OCI-LY7 (cell line): ENCODE measurements at regions not wholly inside any gene's neighbourhood (a gene's known extent, or its start where the extent isn't known, plus 50 kb on each side); places are given as distances from the start of the nearest gene placed in this dataset.

Experiments
- BruUV-seq: library from RNA; stranded (reverse); fragments of 400-500 nt; replicated peaks from 2 replicates; lab custom pipeline; 2021; lab: Mats Ljungman, UMichigan
- CTCF ChIA-PET: fragments of 300-600 bp; sonication (Branson Sonifier 250); formaldehyde crosslinking; loops from one replicate; lab custom pipeline; 2022; ENCODE audit warnings: antibody characterized with exemption; ENCODE audit not compliant: unreplicated experiment; lab: Charles Lee
- POLR2A ChIA-PET: fragments of 300-600 bp; sonication (Branson Sonifier 250); formaldehyde crosslinking; loops from one replicate; lab custom pipeline; 2022; ENCODE audit warnings: antibody characterized with exemption; lab: Charles Lee
- DNase-seq: peaks from one replicate; pipeline ENCODE4 v3.0.0-alpha.2; 2015; ENCODE audit warnings: low spot score
- H2AFZ ChIP-seq: fragments of 200-600 bp; sonication (generic), shearing (Covaris generic); 2 replicates; pipeline ENCODE4 v1.6.1; 2014; ENCODE audit warnings: mild to moderate bottlenecking, antibody characterized with exemption, low read length, moderate library complexity
- H3K27ac ChIP-seq: fragments of 200-600 bp; sonication (generic); 2 replicates; pipeline ENCODE4 v1.5.1; 2014; ENCODE audit warnings: mixed run types, low read depth, mild to moderate bottlenecking, moderate library complexity, low read length, inconsistent platforms; ENCODE audit not compliant: poor library complexity, severe bottlenecking
- H3K36me3 ChIP-seq: fragments of 200-600 bp; sonication (generic); 2 replicates; pipeline ENCODE4 v1.6.1; 2014; ENCODE audit warnings: mild to moderate bottlenecking, antibody characterized with exemption, low read length, moderate library complexity, mixed read lengths; ENCODE audit not compliant: insufficient read depth
- H3K4me1 ChIP-seq: fragments of 200-600 bp; sonication (generic); 2 replicates; pipeline ENCODE4 v1.5.1; 2014; ENCODE audit warnings: mild to moderate bottlenecking, low read length; ENCODE audit not compliant: insufficient read depth, poor library complexity, severe bottlenecking
- H3K4me2 ChIP-seq: fragments of 200-600 bp; sonication (generic); 2 replicates; pipeline ENCODE4 v1.6.1; 2014; ENCODE audit warnings: mild to moderate bottlenecking, low read length
- H3K4me3 ChIP-seq: fragments of 200-600 bp; sonication (generic); 2 replicates; pipeline ENCODE4 v1.5.1; 2014; ENCODE audit warnings: mild to moderate bottlenecking, low read depth, low read length; ENCODE audit not compliant: poor library complexity, severe bottlenecking
- H3K79me2 ChIP-seq: fragments of 200-600 bp; sonication (generic); 2 replicates; pipeline ENCODE4 v1.6.1; 2016; ENCODE audit warnings: low read depth, mild to moderate bottlenecking, low read length, moderate library complexity, mixed read lengths; ENCODE audit not compliant: insufficient read depth
- H3K9me2 ChIP-seq: fragments of 200-600 bp; sonication (generic); 2 replicates; pipeline ENCODE4 v1.6.1; 2016; ENCODE audit warnings: mild to moderate bottlenecking, low read length, mixed read lengths; ENCODE audit not compliant: insufficient read depth
- H3K9me3 ChIP-seq: fragments of 200-600 bp; sonication (generic); 2 replicates; pipeline ENCODE4 v1.6.1; 2014; ENCODE audit warnings: mild to moderate bottlenecking, mixed run types, low read length, mixed read lengths
- H4K20me1 ChIP-seq: fragments of 200-600 bp; sonication (generic); 2 replicates; pipeline ENCODE4 v1.6.1; 2014; ENCODE audit warnings: mild to moderate bottlenecking, antibody characterized with exemption, low read length, moderate library complexity, mixed read lengths; ENCODE audit not compliant: insufficient read depth
- EZH2phosphoT487 ChIP-seq: fragments of 200-600 bp; sonication (generic); IDR thresholded peaks from 2 replicates; pipeline ENCODE4 v1.6.1; 2018; ENCODE audit warnings: low read depth, borderline replicate concordance, mild to moderate bottlenecking, mixed run types, antibody characterized with exemption, low read length, moderate library complexity, mixed read lengths
- intact Hi-C: fragments of 100-400 bp; cut with micrococcal nuclease; formaldehyde crosslinking; loops from one replicate; pipeline ENCODE4 v1.10.0; 2022; ENCODE audit not compliant: unreplicated experiment
- TF ChIP-seq, protein P1 (sequence below): fragments of 200-600 bp; sonication (generic); conservative IDR thresholded peaks from 2 replicates; pipeline ENCODE4 v1.5.1; 2014; ENCODE audit warnings: mild to moderate bottlenecking, antibody characterized with exemption, low read length, moderate library complexity, mixed read lengths

DNA sequence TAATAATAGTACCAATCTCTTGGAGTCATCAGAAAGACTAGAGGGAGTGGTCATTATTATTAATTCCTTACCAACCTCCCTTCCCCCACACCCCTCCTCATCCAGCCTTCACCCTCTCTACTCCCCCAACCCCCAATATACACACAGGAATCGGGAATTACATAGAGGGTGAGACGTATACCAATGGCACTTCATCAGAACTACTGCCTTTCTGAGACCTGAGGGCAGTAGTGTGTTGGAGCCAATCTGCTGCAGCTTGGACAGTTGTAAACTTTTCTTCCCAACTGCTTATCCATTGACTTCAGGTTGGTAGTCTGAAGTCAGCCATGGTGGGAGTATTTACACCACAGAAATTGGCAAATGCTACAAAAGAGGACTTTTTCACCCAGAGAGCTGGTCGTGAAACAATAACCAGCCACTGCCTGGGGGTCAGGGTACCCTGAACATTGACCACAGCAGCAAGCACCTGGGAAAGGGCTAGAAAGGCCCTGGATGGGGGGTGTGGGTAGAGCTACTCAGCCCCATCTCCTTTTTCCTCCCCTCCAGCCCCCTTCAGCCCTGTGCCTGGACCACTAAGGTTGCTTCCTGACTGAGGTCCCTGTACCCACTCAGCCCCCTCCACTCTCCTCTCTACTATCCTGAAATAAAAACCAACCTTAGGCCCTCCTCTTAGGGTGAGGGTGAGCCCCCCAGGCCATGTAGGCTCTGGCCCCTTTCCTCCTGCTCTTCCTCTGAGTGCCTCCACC lies 161.5 kb downstream of the MRPL14 start:
- no peaks in the 10 kb centered on the region for H4K20me1 ChIP-seq
- no peaks in the 10 kb centered on the region for H3K36me3 ChIP-seq
- no peak overlapping the region for H2AFZ ChIP-seq
- TF ChIP-seq, protein P1, sequence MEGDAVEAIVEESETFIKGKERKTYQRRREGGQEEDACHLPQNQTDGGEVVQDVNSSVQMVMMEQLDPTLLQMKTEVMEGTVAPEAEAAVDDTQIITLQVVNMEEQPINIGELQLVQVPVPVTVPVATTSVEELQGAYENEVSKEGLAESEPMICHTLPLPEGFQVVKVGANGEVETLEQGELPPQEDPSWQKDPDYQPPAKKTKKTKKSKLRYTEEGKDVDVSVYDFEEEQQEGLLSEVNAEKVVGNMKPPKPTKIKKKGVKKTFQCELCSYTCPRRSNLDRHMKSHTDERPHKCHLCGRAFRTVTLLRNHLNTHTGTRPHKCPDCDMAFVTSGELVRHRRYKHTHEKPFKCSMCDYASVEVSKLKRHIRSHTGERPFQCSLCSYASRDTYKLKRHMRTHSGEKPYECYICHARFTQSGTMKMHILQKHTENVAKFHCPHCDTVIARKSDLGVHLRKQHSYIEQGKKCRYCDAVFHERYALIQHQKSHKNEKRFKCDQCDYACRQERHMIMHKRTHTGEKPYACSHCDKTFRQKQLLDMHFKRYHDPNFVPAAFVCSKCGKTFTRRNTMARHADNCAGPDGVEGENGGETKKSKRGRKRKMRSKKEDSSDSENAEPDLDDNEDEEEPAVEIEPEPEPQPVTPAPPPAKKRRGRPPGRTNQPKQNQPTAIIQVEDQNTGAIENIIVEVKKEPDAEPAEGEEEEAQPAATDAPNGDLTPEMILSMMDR = no peak
- TF ChIP-seq EZH2phosphoT487 = no peak
- H3K4me3 ChIP-seq = no peak overlapping the region
- no peak overlapping the region for H3K4me2 ChIP-seq
- no TSS peak for BruUV-seq
- ChIA-PET POLR2A (no interaction called here), CTCF (no interaction called here)
- H3K9me2 ChIP-seq = no peaks in the 10 kb centered on the region
- no peak overlapping the region for H3K27ac ChIP-seq
- no peaks in the 10 kb centered on the region for H3K9me3 ChIP-seq
- H3K79me2 ChIP-seq = no peaks in the 10 kb centered on the region
- DNase-seq = no peak
- intact Hi-C loops = no loop called here
- H3K4me1 ChIP-seq = no peaks in the 10 kb centered on the region

DNA sequence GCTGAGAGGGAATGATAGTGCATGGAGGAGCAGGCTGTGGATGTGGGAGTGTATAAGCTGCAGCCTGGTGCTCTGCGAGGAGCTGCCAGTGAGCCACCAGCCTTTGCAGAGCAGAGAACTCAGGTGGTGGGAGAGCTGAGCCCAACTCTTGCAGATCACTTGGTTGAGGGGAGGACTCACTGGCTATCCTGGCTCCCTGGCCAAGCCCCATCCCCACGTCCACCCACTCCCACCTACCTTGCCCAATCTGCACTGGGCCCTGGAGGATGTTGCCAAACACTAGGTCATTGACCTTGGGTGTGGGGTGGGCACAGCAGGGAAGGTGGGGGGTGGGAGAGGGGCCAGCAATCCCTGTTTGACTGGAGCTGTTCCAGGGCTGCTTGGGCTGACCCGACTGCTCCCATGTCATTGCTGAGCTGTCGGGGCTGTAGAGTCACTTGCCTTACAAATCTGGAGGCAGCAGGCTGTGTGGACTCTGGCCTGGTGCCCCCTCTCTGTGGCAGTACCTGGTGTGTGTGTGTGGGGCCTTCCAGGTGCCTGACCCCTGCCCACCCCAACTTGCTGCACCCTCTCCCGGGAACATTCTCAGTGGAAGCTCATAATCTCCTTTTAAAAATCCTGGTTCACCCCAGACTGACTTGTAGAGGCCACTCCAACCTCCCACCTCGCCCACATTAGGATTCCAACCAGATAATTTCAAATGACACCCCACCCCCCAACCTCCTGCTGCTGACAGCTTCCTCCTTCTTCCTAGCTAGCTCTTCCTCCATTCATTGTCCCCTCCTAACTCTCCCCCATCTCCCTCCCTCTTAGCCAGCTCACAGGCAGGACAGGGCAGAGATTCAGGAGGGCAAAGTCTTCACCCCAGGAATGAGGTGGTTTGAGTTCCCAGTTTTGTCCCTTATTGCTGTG lies 162.3 kb downstream of the MRPL14 start:
- H4K20me1 ChIP-seq = no peaks in the 10 kb centered on the region
- H3K4me3 ChIP-seq = no peak overlapping the region
- no peaks in the 10 kb centered on the region for H3K9me3 ChIP-seq
- intact Hi-C loops = no loop called here
- BruUV-seq = no TSS peak
- no peak overlapping the region for H3K4me2 ChIP-seq
- no peak overlapping the region for H3K27ac ChIP-seq
- ChIA-PET POLR2A (no interaction called here), CTCF (no interaction called here)
- H3K9me2 ChIP-seq = no peaks in the 10 kb centered on the region
- no peaks in the 10 kb centered on the region for H3K79me2 ChIP-seq
- no peaks in the 10 kb centered on the region for H3K36me3 ChIP-seq
- no peak for DNase-seq
- no peaks in the 10 kb centered on the region for H3K4me1 ChIP-seq
- H2AFZ ChIP-seq = no peak overlapping the region
- TF ChIP-seq EZH2phosphoT487 = no peak
- TF ChIP-seq, protein P1 = no peak
